ENCODE measurements at regions not wholly inside any gene's neighbourhood (a gene's known extent, or its start where the extent isn't known, plus 50 kb on each side); places are given as distances from the start of the nearest gene placed in this dataset.
"Not testable (repeated sequence)": the region's sequence is repeated elsewhere in the genome, so short reads cannot be mapped to it uniquely, and the experiment has no call there.

DNA sequence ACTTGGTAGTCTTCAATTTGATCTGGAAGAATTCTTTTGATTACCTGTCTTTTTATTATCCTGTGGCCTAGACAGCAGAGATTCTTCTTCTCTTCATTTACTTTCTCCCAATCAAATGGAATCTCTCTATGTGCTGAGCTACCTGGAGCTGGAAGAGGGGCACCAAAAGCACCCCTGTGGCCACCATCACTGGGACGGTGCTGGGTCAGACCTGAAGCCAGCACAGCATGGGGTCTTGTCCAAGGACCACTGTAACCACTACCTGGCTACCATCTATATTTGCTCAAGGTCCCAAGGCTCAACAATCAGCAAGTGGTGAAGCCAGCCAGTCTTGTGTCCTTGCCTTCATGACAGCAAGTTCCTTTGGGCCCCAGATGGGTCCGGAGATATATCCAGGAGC is 186.6 kb downstream of the JRKL start:
- TF ChIP-seq, protein P1, sequence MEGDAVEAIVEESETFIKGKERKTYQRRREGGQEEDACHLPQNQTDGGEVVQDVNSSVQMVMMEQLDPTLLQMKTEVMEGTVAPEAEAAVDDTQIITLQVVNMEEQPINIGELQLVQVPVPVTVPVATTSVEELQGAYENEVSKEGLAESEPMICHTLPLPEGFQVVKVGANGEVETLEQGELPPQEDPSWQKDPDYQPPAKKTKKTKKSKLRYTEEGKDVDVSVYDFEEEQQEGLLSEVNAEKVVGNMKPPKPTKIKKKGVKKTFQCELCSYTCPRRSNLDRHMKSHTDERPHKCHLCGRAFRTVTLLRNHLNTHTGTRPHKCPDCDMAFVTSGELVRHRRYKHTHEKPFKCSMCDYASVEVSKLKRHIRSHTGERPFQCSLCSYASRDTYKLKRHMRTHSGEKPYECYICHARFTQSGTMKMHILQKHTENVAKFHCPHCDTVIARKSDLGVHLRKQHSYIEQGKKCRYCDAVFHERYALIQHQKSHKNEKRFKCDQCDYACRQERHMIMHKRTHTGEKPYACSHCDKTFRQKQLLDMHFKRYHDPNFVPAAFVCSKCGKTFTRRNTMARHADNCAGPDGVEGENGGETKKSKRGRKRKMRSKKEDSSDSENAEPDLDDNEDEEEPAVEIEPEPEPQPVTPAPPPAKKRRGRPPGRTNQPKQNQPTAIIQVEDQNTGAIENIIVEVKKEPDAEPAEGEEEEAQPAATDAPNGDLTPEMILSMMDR (IDR thresholded peaks at IDR 0.05; ENCODE audit: low read depth, low read length) = no peak
- no peak for DNase-seq (ENCODE audit: extremely low read depth, low read depth)

DNA sequence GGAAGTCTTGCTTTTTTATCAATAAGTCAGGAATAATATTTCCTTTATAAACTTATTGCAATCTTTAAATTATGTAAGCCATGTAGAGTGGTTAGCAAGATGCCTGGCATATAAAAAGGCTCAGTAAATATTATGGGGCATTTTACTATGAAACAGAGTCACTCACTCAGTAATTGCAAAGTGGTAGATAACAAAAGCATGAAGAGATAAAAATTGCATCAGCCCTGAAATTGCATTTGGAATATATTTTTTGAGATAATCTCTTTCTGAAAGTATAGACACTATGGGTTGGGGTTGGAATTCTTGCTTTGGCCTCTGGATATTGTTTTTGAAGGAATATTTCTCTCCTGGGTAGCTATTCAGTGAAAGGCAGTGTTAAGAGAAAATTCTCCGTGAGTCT is 188.6 kb downstream of the JRKL start:
- DNase-seq (ENCODE audit: extremely low read depth, low read depth) = no peak
- TF ChIP-seq, protein P1 (IDR thresholded peaks at IDR 0.05; ENCODE audit: low read depth, low read length) = no peak

DNA sequence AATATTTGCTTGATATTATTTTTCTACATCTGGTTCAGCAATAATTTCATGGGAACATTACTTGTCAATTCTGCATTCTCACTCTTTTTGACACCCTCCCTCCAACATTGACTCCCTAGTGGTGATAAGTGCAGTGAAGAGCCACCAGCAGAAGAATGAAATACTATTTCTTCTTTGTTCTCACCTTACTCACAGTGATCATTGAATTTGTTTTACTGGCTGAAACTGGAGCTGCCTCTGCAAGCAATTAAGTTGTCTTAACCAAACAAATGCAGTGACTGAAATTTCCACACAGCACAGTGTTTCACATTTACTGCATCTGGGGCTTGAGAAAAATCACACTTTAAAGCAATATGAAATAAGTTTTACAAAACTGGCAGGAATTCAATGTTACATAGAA is 189.8 kb downstream of the JRKL start:
- TF ChIP-seq, protein P1 (IDR thresholded peaks at IDR 0.05; ENCODE audit: low read depth, low read length) = no peak
- no peak for DNase-seq (ENCODE audit: extremely low read depth, low read depth)

DNA sequence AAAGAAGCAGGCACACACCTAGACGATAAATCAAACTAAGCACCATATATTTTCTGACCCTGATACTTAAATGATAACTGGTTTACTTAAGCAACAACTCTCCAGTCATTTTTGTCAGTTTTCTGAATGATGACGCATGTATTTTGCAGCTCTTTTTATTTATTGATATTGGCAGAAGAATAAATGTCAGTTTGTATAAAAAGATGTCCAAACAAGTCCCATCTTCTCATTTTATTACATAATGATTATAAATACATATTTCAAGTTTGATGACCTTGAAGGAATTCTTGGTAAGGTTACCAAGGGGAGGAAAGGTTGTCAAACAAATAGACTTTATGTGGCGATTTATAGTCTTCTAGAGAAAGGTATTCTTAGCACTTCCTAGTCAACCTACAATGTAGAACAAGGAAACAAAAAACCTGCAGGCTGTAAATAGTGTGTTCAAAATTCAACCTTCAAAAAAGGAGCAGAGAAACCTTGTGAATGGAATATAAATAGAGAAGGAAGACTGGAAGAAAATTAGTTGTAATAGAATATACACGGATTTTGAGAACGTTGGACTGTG is 190.7 kb downstream of the JRKL start:
- DNase-seq (ENCODE audit: extremely low read depth, low read depth) = no peak
- TF ChIP-seq, protein P1 (IDR thresholded peaks at IDR 0.05; ENCODE audit: low read depth, low read length) = no peak

DNA sequence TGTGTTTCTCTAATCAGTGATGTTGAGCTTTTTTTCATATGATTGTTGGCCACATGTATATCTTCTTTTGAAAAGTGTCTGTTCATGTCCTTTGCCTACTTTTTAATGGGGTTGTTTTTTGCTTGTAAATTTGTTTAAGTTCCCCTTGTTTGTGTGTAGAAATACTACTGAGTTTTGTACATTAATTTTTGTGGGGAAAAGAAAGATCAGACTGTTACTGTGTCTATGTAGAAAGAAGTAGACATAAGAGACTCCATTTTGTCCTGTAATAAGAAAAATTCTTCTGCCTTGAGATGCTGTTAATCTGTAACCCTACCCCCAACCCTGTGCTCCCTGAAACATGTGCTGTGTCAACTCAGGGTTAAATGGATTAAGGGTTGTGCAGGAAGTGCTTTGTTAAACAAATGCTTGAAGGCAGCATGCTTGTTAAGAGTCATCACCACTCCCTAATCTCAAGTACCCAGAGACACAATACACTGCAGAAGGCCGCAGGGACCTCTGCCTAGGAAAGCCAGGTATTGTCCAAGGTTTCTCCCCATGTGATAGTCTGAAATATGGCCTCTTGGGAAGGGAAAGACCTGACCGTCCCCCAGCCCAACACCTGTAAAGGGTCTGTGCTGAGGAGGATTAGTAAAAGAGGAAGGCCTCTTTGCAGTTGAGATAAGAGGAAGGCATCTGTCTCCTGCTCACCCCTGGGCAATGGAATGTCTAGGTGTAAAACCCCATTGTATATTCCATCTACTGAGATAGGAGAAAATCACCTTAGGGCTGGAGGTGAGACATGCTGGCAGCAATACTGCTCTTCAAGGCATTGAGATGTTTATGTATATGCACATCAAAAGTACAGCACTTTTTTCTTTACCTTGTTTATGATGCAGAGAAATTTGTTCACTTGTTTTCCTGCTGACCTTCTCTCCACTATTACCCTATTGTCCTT is 196.4 kb downstream of the JRKL start:
- not testable (repeated sequence) for DNase-seq (ENCODE audit: extremely low read depth, low read depth)

DNA sequence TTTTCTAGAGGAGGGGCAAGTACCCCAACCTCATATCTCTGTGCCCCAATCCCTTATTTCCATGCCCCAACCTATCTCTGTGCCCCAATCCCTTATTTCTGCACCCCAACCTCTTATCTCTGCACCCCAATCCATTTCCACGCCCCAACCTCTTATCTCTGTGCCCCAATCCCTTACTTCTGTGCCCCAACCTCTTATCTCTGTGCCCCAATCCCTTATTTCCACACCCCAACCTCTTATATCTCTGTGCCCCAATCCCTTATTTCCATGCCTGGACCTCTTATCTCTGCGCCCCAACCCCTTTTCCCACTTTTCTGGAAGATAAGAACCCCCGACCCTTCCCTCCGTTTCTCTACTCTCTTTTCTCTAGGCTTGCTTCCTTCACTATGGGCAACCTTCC is 199.0 kb downstream of the JRKL start:
- DNase-seq (ENCODE audit: extremely low read depth, low read depth) = not testable (repeated sequence)

DNA sequence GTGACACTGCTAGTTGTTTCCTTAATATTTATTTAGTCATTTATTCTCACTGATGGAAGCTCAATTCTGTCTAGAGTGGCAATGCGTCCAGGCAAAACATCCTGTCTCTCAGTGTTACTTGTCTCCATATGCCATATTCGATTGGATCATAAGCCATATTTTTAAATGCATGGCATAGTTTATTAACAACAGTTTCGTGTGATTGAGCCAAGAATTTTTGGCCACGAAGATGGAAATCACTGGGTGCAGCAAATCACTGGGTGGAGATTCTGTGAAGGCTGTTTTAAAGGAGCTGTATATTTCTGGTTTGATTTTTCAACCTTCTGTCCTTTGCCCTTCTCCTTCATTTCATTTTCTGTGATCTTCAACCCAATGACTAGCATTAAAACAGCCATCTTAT is 205.2 kb downstream of the JRKL start:
- TF ChIP-seq, protein P1 (IDR thresholded peaks at IDR 0.05; ENCODE audit: low read depth, low read length) = no peak
- DNase-seq (ENCODE audit: extremely low read depth, low read depth) = no peak

DNA sequence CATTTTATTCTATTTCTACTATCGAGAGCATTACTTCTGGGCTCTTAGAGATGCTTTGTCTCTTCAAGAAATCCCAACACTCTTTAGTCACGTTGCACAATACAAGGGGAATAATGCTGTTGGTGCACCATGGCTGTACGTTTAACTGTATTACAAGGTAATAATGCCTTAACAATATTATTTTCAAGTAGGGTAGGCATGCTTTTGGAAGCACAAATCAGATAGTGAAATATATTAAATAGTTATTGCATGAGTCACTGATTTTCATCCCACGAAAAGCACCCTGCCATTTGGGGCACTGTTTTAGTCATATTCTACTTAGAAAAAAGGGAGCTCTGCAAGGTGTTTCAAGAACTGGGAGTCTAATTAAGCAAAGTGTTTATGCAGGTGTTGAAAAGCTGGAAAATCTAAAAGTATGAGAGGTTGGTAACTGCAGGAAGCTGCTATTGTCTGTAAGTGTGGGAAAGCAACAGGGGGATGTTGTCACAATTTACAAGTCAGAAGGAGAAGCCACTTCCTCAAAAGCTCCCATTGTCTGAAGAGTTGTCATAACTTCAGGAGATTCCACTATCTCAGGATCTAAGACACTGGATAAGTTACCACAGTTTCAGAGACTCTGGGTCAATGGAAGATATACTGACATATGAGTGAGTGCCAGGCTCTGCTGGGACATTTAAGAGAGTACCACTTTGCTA is 218.2 kb downstream of the JRKL start:
- TF ChIP-seq, protein P1 (IDR thresholded peaks at IDR 0.05; ENCODE audit: low read depth, low read length) = no peak
- DNase-seq (ENCODE audit: extremely low read depth, low read depth) = no peak

Measured in AG09319 (cell line).